HUDEP-2 (cell line): ENCODE measurements at regions not wholly inside any gene's neighbourhood (a gene's known extent, or its start where the extent isn't known, plus 50 kb on each side); places are given as distances from the start of the nearest gene placed in this dataset.
"Not testable (repeated sequence)": the region's sequence is repeated elsewhere in the genome, so short reads cannot be mapped to it uniquely, and the experiment has no call there.

Experiments used
- DNase-seq, 76 experiments: peaks; one replicate each; lab custom pipeline; 2025; ENCODE audit not compliant: unreplicated experiment in 76 of 76; lab: John Stamatoyannopoulos, UW

DNA sequence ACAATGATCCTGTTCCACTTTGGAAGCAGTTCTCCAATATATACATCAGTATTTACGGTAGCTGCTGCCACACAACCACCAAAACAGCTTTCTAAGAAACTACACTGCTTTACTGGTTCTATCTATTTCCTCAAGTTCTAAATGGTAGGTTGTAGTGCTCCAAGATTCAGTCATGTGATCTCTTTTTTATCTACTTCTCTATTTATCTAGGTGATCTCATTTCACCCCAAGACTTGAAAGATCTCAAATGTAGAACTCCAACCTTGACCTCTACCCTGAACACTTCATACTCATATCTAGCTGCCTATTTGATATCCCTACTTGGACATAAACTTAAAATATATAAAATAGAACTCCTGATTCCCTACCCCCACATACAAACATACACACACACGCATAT lies 133.9 kb upstream of the RAP1B start:
- no peak for DNase-seq

DNA sequence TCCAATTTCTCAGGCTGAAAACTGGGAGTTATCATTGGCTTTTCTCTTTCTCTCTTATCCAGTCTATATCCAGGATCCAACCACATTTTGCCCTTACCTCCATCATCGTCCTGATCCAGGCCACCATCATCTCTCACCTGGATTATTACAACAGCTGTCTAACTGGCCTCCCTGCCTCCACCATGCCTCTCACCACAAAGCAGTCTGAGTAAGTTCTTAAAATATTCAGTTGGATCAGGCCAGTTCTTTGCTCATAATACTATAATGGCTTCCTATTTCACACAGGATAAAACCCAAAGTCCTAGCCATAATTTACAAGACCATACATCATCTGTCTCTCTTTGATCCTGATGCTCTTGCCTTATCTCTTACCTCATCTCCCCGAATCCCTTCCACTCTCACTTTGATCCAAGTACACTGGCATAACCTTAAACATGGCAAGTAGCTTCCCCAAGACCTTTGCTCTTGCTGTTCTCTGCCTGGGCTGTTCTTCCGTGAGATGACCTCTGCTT lies 133.4 kb upstream of the RAP1B start:
- no peak for DNase-seq

DNA sequence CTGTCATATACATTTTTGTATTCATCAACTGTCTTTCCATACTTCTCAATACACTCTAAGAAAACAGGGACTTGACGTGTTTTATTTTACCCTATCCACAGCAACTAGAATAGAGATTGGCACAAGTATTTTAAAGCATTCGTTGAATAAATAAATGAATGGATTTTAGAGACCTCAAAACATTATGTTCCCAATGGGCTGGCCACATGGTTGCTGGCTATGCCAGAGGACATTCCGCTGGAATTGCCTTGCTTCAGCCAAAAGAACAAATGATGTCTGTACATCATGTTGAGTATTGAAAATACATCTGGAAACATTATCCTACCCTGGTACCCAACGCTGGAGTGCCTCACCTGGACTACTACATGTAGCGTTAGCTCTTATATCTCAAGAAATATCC lies 132.8 kb upstream of the RAP1B start:
- no peak for DNase-seq

DNA sequence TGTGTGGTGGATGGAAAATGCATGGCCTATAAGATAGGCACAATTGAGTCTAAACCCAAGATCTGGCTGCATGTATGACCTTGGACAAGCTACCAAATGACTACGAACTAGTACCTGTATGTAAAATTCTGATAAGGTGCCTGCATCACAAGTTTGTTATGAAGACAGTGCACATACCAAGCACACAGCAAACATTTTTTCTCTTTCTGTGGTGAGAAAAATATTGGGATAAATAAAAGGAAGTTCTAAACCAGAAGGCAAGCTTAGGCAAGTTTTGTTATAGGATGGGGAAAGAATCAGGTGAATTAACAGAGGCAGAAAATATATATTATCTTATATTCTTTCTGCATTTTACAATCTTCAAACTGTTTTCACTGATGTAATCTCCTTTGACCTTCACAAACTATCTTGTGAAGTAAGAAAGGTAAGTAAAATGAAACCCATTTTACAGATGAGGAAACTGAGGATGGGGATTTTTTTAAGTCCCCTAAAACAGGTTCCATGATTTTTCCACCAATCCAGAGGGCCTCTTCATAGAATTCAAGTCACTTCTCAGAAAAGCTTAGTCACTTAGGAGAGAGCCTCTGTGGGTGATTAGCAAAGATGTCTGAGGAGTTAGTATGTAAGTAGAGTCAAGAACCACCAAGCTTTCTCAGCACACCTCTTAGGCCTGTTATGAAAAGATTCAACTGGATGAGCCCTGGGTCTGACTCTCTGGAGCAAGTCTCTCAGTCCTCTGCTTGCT lies 132.0 kb upstream of the RAP1B start:
- no peak for DNase-seq

DNA sequence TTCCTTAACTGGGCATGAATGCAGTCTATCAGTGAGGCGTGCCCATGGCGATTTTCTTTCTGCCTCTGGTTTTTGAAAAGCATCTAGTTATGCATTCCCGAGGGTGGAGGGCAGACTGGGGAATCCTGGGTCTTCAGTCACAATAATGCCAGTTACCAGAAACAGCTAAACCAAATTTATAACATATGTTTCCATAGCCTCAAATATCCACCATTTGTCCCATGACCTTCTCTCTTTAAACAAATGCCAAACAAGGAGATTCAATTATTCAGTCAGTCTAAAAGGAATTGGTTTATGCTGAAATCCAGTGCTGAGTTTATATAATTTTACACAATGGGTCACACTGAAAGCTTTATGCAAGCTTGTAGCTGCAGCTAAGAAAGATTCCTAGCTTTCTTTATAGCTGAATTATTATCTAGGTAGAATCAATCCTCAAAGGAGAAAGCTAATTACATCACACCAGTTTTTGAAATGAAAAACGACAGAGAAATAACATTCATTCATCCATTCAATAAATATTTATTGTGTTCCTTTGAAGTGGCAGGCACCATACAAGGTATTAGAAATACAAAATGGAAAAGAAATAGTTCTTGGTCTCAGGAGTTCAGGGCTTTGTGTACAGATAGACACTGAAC lies 131.3 kb upstream of the RAP1B start:
- no peak for DNase-seq

DNA sequence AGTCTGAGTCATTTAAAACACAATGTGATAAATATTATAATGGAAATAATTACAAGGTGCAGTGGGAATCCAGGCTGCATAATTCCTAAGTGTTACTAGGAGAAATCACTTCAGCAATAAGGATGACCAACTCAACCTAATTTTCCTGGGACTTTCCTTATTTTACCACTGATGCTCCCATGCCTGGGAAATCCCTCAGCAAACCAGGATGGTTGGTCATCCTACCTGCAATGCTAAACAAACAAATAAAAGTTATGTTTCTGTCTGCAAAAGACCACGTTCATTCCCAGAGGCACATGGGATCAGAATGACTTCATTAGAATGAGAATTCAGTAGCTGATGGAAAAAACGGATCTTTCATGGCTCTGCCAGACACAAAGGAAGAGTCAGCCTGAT lies 130.8 kb upstream of the RAP1B start:
- no peak for DNase-seq

DNA sequence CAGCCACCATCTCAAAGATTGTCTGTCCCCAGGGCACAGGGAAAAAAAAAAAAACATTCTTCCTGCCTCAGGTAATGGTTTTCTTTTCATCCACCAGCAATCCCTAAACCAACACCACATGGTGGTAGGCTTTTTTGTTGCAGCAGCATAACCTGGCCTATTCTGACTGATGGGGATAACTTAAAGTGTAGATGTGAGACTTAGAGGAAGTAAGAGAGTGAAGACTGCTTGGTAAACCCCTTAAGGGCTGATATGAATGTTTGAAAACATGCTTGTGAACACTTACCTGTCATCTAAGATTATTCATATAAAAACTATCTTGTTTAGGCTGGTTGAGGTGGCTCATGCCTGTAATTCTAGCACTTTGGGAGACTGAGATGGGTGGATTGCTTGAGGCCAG lies 130.2 kb upstream of the RAP1B start:
- no peak for DNase-seq

DNA sequence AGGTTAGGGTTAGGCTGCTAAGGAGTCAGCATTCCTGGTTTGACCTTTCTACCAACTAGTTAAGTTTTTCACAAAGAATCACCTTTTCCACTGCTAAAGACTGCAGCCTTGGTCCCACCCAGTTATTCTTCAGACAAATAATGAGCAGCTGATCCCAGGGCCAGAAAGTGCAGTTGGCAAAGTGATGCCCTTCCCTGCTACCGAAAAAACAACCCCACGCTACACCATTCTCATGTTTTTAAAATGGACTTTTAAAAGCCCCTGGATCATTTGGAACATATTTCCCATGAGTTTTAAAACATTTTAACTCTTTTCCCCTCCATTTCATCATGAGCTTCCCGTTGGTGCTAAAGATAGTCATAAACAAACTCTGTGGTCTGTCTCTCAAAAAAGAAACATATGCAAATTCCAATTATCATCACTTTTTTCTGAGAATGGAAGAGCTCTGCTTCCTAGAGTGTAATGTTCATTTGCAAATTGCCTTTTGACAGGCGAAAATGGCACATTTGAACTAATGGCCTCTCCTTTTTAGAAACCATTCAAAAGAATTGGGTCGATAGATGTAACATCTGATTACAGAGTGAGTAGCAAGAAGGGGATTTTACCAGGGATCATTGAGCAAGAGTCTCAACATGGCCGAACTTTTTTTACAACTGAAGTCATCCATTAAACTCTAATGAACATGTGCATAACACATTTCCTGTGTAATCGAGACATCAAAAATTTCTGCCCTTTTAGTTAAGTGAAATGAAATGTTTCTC lies 129.3 kb upstream of the RAP1B start:
- DNase-seq = no peak

DNA sequence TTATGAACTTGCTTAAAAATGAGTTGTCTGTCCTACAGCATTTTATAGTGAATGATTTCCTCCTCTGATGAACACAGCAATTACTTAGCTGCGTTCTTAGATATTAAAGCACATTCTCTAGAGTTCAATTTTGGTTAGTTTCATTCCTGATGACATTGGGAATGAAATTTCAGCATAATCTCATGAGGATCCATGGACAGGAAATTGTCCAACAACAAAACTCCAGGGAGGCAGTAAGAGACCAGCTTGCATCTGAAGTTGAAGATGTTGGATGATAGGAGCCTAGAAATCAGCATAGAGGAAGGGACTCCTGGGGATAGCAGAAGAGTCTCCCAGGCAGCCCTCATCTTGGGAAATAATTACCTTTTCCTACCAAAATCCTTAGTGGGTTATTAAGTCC lies 128.7 kb upstream of the RAP1B start:
- DNase-seq = no peak

DNA sequence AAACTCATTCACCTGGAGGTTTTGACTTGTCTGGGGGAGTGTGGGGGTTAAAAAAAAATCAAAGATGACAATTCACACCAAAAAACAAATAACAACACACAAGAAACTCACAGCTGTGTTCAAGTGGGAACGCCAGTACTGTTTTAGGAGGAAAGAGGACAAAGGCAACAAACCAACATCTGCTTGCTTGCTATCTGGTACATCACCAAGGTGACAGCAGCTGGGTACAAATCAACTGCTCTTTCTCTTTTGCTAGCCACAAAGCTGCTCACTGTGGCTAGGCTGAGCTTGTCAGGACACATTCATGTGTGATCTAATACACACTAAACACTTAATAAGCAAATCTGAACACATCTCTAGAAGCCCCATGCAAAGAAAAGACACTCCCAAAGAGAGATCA lies 128.0 kb upstream of the RAP1B start:
- no peak for DNase-seq

DNA sequence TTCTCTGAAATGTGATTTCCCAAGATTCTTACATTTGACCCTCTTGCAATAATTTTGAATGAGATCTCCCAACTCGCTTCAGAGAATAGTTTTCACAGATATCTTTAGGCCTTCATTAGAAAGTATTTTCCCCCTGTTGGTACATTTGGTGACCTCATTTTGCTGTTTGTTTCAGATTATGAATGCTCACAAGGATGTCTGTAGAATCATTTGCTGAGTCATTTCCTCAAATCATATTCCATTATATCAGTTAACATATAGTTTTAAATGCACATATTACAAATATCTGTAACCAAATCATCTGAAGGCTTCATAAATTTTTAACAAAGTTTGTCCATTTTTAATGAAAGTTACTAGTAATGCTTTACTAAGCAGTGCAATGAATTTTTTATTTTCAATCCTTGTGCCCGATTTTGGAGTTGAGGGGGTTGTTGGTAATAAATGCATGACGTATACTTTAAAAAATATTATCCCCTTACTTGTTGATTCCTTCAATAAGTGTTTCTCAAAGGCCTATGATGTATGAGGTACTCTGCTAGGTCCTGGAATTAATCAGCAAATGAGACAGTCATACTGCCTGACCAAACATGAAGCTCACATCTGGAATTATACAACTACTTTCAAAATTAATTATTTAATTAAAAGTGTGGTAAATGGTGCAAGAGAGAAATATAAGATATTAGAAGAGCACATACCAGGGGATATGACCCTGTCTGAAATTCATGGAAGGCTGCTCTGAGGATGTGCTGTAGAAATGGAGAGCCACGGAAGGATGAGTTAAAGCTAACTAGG lies 126.9 kb upstream of the RAP1B start:
- no peak for DNase-seq

DNA sequence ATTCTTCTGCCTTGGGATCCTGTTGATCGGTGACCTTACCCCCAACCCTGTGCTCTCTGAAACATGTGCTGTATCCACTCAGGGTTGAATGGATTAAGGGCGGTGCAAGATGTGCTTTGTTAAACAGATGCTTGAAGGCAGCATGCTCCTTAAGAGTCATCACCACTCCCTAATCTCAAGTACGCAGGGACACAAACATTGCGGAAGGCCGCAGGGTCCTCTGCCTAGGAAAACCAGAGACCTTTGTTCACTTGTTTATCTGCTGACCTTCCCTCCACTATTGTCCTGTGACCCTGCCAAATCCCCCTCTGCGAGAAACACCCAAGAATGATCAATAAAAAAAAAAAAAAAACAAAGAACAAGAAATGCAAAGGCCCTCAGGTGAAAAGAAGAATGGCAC lies 126.1 kb upstream of the RAP1B start:
- DNase-seq = not testable (repeated sequence)

DNA sequence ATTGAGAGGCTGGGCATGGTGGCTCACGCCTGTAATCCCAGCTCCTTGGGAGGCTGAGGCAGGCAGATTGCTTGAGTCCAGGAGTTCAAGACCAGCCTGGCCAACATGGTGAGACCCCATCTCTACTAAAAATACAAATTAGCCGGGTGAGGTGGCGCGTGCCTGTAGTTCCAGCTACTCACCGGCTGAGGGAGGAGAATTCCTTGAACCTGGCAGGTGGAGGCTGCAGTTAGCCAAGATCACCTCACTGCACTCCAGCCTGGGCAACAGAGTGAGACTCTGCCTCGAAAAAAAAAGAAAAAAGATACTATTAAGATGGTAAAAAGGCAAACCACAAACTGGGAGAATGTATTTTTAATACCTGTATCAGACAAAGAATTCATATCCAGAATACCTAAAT lies 124.2 kb upstream of the RAP1B start:
- not testable (repeated sequence) for DNase-seq

DNA sequence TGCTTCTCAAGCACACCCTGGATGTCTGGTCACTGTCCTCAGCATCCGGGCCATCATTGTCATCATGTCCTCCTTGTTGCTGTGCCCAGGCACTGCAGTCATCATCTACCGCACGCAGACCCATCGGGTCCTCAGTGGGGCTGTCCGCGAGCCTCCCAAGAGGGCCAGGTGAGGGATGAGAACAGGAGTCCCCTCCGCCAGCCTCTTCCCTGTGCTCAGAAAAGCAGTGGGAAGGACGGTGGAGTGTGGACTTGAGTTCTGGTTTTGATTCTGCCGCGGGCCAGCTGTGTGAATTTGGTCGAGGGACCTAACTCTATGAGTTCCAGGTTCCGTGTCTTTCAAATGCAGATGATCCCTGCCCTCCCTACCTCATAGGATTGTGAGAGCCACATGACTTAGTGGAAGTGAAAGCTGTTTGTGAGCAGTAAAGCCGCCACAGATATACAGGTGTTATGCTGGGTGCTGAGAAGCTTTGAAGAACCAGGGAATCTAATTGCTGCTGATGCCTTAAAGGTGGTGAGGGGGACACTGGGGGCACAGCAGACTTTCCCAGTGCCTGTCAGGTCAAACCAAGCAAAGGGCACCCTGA lies 122.9 kb upstream of the RAP1B start:
- no peak for DNase-seq

DNA sequence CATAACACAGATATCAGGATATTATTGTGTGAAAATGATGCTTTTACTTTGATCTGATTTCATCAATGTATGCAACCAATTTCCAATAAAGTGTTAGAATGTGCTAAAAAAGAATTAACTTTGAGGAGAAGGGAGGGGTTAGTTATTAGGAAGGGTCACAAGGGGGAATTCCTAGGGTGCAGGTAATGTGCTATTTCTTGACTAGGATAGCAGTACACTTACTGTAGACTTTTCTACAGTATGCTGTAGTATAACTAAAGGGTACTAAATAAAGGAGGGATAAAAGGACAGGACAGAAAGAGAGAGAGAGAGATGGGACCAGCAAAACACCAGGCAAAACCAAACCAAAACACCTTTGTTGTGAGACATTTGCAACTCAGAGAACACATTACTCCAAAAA lies 121.4 kb upstream of the RAP1B start:
- no peak for DNase-seq

DNA sequence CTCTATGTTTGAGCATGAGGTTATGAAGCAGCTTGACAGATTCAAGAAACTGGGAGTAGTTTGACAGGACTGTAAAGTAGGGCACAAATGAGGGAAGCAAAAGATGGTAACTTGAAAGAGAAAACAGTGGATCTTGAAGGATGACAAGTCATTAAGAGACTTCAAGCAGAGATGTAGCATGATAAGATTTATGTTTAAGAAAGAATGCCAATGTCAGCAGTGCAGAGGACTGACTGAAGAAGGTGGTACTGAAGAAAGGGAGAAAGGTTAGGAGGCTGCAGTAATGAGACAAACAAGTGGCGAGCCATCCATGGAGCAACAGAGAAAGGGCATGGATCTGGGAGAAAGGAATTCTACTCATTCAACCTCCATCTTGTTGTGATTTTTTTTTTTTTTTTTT lies 120.2 kb upstream of the RAP1B start:
- no peak for DNase-seq

DNA sequence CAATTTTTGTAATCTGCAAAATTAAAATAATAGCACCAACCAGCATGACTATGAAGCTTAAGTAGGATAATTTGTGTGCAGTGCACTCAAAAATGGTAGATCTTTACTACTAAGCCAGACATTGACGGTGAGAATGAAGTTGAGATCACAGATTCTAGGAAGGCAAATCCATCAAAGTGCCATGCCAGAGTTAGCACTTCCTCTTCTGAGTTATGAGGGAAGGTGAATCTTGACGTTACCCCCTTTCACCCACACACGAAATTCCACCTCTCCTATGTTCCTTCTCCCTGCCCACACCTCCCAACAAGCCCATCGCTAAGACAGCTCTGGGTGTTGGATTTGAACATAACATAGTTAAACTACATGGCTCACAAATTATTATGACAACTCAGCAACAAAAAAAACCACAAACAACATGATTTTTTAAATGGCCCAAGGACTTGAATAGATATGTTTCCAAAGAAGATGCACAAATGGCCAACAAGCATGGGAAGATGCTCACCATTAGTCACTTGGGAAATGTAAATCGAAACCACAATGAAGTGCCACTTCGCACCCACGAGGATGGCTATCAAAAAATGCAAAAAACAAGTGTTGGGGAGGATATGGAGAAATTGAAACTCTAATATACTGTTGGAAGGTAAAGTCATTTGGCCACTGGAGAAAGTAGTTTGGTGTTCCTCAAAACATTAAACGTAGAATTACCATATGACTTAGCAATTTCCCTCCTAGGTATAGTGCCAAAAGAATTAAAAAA lies 119.3 kb upstream of the RAP1B start:
- DNase-seq = no peak

DNA sequence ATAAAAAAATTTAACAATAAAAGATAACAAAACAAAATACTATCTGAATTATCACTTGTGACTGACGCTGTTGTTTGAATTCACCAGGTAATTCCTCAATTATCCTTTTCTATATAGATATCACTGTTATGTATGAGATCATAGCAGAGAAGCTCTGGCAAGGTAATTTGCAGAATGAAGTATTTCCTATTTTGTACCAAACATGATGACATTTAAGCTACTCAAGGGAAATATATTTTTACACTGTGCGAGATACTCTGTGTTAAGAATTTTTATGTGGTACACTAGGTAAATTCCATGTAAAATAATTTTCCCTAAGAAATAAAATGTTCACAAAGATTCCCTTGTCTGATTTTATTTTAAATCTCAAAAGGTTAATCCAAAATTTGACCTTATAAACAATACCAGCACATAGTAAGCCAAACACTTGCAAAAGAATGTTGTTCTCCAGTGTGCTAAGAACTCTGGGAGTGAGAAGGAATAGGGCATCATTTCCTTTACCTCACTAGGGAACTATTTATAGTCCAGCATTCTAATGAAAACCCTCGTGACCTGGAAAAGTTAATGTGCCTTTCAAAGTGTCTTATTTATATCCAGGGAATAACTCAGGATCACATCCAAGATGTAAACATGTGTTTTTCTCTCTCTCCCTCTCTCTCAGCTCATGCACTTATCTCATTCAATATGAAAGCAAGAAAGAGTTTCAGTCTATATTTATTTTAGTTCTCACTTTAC lies 115.2 kb upstream of the RAP1B start:
- DNase-seq = no peak

DNA sequence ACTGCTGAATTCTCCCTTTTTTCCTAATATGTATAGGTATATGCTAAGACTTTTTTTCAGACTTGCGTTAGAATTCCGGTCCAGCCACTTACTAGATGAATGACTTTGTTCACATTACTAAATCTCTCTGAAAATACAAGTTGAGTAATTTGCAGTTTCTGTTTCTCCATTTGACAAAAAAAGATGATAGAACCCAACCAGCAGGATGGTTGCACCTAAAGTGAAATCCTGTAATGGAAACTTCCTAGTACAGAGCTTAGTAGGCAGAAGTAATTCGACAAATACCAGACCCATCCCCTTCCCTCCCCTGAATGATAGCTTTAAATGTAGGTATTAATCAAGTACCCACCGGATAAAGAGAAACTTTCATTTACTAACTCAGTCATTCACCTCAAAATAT lies 113.6 kb upstream of the RAP1B start:
- DNase-seq = no peak
